NCI-H82 treated with DMSO at 0.1 percent for 48 hours (cell line): ENCODE measurements at regions not wholly inside any gene's neighbourhood (a gene's known extent, or its start where the extent isn't known, plus 50 kb on each side); places are given as distances from the start of the nearest gene placed in this dataset.

Experiments used
- DNase-seq: peaks from one replicate; lab custom pipeline; 2025; ENCODE audit not compliant: unreplicated experiment; lab: John Stamatoyannopoulos, UW

DNA sequence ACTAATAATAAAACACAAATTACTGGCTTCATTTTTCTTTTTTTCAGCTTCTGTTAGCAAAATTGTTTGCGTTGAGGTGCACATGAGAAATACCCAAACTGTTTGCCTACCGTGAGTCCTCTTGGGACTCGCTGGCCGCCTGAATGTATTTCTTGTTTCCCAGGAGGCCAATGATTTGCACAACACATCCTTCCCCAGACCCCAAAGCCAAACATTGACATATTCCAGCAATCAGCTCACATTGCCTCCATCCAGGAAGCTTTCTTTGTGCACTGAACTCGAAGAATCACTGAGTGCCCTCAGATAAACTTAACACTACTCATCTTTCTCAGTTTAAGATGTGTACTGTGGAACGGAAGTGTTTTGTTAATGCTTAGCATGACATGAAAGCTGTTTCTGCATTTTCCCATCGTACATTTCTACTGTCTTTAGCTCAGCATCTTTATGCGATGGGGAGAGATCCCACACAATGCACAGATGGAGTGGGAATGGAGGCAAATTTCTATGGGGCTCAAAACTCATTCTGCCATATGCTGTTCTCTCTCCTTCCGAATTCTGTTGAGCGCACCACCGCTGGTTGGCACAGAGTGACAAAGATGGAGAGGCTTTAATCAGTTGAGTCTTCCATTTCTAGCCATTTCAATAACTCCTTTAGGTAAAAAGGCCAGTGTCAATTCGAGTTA is 399.5 kb downstream of the RFC3 start:
- no peak for DNase-seq

DNA sequence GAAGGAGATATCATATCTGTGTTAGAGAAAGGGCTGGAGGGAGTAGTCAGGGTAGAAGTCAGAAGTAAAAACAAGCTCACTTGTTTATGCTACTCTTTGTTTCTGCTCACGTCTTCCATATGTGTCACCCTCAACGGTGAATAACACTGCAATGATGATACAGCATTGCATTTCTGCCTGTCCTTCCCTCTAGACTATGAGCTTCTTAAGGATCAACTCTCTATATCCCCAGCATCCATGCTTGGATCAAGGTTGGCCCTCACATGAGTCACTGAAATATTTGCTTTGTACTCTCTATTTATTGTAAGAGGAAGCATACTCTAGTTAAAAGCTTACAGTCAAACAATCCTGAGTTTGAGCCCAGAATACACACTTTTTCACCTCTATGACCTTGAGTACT is 406.0 kb downstream of the RFC3 start:
- DNase-seq, result no peak

DNA sequence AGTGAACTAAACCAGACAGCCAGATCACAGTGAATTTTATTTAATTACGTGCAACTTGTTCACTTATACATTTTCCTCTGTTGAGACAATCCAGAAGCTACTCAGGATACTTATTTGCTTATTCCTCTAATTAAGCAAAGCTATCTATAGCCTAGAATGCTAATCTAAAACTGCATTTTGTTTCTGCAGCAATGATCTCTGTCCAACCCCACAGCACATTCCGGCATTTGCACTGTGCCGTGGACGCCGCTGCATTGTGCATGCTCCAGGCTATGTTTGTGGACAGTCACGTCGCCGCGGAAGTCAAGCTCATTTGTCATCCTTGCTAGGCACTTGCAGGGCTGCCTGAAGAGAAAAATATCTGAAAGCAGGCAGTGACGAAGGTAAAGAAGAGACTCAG is 406.9 kb downstream of the RFC3 start:
- DNase-seq, result no peak

DNA sequence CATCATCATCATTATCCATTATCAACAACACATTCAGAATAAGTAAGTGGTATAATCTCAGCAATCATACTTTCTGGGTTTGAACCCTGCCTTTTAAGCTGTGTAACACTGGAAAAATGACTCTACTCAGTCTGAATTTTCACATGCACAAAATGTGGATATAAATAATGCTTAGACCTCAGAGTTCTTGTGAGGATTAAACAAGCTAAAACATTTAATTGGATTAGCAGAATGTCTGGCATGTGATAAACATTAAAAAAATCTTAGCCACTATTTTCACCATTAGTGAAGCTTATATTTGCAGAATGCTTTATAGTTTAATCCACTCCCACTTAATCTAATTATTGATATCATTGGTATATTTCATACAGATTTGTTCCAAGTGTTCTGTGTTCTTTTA is 412.3 kb downstream of the RFC3 start:
- DNase-seq, result peak; percentile 51

DNA sequence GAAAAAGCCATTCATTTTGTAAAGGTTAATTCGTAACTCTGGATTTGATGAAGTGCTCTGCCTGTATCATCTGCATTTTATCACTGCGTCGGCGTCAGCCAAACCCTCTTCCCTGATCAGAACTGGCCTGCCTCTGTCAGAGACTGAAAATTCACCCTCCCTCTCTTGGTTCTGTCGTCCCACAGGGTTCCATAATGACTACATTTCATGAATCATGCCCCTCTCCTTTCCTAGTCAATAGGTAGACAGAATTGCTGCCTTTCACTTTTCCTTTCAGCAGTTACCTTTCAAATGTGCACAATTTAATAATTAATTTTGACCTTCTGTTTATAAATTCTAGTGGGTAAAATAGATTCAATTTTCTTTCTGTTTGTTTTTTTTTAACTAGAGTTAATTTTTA is 423.4 kb downstream of the RFC3 start:
- no peak for DNase-seq

DNA sequence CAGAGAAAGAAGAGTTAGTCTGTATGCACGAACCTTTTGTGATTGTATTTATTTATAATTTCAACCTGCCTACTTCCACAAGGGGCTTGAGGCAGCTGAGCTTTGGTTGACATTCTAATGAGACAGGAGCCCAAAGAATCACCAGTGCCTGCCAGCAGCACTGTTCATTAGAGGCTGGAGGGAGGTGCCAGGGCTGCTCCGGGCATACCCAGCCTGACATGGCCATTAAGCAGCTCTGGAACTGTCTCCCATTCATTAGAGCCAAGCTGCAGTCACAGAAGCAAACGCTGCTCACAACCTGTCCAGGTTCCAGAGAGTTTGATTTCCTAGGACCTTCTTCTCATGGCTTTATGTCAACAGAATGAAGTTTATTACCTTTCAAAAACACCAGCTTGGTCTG is 425.5 kb downstream of the RFC3 start:
- DNase-seq, result no peak

DNA sequence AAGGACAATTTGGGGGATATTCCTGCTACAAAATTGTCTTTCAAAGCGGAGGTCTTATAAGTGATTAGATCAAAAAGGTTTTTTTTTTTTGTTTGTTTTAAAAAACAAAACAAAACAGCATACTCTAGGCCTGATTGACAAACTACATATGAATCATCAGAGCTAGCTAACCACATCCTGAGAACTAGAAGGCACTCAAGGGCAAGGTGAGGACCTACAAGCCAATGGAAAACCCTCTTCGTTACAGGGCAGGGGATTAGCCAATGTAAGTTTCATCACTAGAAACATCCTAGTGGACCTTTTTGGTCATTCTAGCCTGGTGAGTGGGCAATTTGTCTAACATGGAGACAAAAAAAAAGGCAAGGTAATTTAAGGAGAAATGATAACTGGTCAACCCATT is 428.6 kb downstream of the RFC3 start:
- DNase-seq, result no peak

DNA sequence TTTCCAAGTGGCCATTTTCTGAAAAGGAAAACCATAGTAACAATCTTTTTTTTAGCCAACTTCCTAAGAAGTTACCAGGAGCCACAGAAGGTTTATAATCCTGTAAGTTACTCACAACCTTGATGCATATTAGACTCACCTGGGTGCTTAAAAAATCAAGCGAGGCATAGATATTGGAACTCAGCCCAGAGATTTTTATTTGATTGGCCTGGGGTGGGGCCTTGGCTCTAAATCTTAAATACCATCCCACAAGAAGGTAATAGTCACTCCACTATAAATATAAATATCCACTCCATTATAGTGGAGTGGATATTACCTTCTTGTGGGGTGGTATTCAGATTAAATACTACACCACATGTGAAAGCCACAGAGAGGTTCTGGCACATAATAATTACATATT is 429.6 kb downstream of the RFC3 start:
- DNase-seq, result no peak

DNA sequence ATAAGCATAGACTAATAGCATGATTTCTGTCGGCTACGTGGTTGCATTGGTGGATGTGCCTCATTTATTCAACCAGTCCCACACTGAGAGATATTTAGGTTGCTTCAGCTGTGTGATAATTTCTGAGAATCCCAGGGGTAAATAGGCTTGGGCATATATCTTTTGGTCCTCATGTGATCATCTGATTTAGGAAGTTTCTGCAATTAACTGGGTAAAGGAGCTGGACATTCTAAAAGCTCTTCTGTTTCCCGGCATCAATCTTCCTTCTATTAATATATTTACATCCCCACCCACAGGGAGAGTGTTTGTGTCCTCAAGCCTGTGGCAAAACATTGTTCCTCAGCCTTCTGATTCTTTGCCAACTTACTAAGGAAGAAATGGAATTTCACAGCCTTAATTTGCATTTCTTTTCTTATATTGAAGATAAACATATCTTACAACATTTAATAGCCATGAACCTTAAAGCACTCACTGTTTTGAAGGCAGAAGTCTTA is 431.6 kb downstream of the RFC3 start:
- no peak for DNase-seq

DNA sequence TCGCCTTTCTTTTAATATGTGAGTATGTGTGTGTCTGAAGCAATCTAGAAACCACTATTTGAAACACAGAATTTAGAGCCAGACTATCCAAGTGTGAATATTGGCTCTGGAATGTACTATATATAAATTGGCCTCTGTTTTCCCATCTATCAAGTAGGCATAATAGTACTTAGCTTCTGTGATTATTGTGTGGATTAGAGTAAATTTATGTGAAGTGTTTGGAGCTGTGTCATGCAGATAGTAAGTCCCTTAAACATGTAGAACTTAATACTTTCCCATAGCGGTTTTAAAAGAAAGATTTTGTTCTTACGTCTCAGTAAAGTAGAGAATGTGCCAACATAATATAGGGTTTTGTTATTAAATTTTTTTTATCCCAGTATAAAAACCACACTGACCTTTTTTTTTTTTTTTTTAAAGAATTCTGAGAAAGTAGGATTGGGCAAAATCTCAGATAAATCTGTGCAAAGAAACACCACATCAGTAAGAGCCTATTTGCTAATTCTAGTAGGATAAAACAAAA is 432.3 kb downstream of the RFC3 start:
- no peak for DNase-seq

DNA sequence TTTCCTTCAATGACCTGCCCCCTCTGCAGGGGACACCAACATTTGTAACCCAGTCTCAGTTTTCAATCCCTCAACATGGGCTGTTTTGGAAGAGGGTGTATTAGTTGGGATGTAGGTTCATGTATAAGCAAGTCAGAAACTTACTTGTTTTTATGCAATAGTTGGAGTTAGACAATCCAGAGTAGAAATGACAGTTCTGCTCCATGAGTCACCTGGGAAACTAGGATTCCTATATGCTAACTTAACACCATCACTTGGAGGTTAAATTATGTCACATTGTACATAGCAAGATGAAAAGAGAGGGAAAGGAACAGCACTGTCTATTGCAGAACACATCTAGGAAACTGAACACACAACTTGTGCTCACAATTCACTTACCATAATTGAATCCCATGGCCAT is 436.4 kb downstream of the RFC3 start:
- DNase-seq, result no peak

DNA sequence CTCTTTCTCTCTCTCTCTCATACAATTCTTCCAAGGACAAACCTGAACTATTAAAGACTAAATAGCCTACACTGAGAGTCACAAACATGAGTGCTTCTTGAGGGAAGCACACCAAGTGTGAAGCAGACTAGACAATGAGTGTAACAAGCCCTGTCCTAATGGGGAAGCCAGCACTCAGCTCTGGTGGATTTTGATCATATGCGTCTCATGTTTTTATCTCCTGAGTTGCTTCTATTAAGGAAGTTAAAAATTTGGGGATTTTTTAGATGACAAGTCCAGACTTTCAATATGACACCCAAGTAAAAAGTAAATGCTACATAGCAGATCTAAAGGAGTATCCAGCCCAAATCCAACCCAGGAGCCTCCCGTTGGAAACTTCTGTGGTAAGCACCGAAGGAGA is 437.8 kb downstream of the RFC3 start:
- DNase-seq, result no peak

DNA sequence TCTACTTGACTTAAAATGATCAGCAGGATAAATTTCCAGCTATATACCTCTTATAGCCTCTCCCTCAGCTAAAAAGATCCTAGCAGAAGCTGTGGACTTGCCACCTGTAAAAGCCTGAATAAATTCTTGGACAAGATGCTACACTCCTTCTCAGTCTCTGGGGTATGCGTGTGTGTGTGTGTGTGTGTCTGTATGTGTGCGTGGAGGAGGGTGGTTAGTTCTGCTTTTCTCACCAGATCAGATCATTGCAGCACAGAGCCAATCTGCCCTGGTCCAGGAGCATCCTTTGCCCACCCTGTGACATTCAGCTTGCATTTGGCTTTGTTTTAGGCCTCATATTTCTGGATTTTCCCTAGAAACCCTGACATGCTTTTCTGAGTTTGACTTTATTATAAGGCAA is 438.3 kb downstream of the RFC3 start:
- no peak for DNase-seq

DNA sequence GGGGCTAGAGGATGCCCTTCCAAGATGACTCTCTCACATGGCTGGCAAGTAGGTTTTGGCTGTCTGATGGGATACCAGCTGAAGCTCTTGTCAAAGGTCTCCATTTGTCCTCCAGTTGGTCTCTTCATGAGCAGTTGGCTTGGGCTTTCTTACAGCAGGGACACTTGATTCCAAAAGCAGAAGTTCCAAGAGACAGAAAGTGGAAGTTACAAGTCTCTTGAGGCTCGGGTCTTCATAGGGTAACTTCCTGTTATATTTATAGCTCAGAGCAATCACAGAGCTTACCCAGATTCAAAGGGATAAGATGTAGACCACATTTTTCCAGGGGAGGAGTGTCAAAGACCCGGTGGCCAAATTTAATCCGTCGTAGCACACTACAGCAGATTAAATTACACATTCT is 440.0 kb downstream of the RFC3 start:
- DNase-seq, result no peak

DNA sequence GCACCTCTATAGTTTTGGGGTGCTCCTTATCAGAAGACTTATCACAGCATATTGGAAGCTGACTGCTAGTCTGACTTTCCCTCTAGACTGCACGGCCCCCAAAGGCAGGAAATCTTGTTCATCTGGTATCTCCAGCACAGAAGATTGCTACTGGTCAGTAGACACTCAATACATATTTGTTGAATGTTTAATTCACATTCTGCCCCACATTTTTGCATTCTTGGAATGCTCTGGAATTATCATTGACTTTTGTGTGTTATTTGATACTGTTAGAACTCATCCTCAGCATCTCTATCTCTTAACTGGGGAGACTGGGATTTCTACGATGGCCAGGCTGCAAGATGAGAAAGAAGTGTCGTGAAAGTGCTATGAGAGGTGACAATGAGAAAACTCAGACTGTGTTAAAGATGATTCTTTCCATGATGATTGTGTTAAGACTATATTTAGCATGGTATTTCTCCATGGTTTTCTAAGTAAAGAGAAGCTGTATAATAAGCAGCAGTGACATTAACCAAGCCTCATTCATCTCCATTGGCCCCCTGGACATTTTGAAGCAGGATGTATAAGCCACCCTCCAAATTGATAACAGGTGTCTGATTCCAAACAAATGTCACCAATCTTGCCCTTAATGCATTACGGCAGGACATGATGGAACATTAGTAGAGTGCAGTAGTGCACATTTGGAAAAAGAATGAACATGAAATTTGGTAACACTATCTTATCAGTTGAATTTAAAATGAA is 440.9 kb downstream of the RFC3 start:
- DNase-seq, result no peak

DNA sequence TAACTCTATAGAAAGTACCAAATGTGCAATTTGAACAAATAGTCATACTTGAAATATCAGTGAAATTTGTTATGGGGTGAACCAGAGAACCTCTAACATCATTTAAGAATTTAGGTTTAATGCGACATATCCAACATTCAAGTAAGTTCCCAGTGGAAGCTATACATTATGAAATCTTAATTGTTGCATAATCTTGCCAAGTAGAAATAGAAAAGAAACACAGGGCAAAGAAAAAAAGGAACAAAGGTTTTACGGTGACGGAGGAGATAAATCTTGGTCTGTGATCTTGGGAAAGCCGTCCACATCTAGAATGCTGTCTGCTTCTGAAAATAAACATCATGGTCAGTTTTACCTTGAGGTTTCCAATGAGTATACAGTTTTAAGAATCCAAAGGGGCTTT is 445.7 kb downstream of the RFC3 start:
- DNase-seq, result no peak

DNA sequence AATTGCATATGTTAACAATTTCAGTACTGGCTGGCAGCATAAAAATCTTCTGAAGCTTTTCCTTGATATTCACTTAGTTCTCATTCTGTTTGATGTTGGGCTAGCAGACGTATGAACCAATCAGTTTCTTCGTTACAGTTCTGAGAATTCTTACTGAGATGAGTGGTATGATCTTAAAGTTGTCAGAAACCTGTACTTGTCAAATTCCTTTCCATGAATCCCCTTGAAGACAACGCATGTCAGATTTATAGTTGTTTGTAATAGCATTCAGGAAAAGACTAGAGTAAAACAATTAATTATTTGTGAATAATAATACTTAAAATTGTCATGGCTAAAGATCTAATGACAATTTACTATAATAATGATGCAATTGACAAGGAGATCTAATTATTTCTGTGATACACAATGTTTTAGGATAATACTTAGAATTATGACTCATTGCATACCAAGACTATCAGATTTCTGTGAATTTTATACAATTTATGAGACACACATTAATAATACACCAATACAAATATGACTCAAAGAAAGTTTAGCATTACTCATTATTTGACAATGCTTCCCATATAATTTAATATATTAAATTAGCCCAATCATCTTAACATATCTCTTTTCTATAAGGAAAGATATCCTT is 447.2 kb downstream of the RFC3 start:
- DNase-seq, result no peak

DNA sequence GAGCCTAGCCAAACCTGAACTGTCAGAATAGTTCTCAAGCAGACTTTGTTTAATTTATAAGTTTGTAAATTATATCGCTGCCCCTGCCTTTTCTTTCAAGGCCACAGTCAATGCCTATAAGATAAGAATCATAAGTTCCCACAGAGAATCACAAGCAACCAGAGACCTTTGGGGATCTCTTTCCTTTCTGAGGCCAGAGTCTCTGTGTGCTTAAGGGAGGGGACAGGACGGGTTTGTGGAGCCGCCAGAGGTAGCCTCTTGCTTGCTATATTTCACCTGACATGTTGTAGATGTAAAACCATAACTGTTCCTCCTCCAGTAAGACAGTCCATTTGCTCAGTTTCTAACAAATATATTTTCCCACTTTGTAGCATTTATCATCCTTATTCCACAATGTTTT is 458.8 kb downstream of the RFC3 start:
- DNase-seq, result no peak

DNA sequence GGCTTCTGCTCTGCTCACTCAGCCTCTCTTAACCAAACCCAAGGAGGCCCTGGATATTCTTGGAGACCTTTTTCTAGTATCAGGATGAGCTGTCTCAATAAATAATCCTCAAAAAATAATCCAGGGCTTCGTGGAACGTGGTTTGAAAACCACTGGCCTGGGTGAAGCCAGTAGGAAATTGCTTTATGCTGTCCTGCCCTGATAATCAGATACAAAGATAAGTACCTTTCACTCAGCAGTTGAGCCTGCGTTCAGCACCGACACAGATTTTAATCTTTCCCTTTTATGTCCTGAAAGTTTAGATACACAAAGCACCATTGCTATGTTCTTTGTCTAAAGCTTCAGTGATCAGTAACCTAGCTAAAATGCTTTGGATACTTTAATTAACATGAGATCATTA is 460.0 kb downstream of the RFC3 start:
- DNase-seq, result peak; percentile 19

DNA sequence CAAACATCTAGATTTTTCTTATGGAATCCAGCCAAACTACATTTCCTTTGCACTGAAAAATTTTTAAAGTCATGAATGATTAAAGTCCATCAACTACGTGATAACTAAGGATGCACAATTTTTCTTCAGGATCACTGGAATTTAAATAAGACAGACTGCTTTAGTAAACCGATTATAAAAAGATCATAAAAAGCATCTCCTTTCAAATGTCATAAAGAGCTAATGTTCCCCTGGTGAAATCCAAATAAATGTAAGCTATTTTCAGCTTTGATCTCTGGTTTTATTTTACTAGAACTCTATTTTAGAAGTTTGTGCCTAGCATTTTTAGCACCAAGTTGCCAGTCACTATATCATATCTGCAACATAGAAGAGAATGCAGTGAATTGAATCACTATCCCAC is 460.8 kb downstream of the RFC3 start:
- DNase-seq, result no peak

DNA sequence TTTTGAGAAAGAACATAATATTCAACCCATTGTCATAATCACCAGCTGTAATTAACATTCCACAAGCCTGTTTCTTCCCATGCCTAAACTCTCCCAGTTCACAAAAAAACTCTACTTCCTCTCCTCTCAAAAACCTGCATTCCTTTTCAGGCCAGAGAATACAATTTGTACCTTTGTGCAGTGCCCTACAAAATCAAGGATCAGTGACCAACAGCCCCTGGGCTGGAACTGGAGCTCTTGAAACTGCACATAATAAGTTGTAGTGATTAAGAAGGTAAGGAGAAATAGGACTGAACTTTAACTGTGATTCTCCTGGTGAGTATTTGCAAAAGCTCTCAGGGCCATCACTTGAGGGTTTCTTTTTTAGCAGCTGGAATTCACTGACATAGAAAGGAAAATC is 472.7 kb downstream of the RFC3 start:
- no peak for DNase-seq

DNA sequence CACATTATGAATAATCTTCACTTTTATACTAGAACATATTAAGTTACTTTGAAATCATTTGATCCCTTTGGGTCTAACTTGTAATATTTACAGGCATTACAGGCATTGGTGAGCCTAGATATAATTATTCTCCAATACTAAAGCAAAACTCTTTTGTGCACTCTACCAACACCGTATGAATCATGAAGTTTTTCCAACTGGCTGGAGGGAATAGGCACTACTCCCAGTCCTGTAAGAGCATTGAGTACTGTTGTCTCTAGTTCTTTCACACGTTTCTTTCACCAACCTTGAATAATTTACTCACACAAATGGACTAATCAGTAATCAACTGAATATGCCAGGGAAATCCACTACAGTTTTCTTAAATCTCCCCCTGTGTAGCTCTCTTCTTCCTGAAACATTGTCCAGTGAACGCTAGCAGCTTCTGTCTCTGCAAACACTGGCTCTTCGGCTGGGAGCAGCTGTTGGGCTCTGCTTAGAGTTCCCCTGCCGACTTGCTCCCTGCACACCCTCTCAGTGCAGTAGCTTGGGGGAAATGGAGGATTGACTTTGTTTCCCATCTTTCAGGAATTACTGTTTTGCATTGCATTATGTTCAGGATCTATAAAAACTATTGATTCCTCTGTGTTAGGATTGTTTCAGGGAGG is 476.7 kb downstream of the RFC3 start:
- no peak for DNase-seq
